ENCODE measurements at regions not wholly inside any gene's neighbourhood (a gene's known extent, or its start where the extent isn't known, plus 50 kb on each side); places are given as distances from the start of the nearest gene placed in this dataset.

DNA sequence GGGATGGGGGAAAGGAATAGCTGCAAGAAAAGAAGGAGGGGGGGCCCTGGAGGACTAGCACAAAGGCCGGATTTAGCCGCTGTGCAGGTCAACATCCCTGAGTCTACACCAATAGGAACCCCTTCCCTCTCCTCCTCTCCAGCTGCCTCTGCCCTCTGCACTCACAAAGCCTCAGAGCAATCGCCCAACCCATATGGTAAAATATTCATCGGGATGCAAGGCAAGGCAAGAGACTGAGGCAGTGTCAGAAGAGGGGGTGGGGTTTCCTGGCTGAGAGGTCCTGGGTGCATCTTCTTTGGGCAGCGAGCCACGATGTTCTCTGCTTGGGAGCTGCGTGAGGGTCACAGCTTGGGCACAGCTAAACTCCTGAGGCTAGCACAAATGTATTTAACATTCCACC lies 115.5 kb upstream of the NLRP1 start:
- TF ChIP-seq POLR2A (IDR thresholded peaks at IDR 0.05; ENCODE audit: low read depth, low read length) (no peak), TAF1 (IDR thresholded peaks at IDR 0.05; ENCODE audit: low read depth, low read length) (no peak), POLR2AphosphoS5 (IDR thresholded peaks at IDR 0.05; ENCODE audit: low read depth, low read length) (no peak), POU2F2 (IDR thresholded peaks at IDR 0.05; ENCODE audit: low read depth, low read length) (no peak), SPI1 (IDR thresholded peaks at IDR 0.05; ENCODE audit: low read depth, low read length) (no peak), PAX5 (IDR thresholded peaks at IDR 0.05; ENCODE audit: insufficient read depth, low read length, severe bottlenecking) (no peak)
